ENCODE measurements at regions not wholly inside any gene's neighbourhood (a gene's known extent, or its start where the extent isn't known, plus 50 kb on each side); places are given as distances from the start of the nearest gene placed in this dataset.

- Mint-ChIP-seq H3K27me3 (ENCODE audit: low read depth) (no peaks in the 10 kb centered on the region), H3K9me3 (peaks cover 5% of the 10 kb centered on the region), H3K36me3 (ENCODE audit: low read depth) (peaks cover 3% of the 10 kb centered on the region), H3K4me1 (peaks cover 62% of the 10 kb centered on the region), H3K27ac (ENCODE audit: unreplicated experiment) (no peak overlapping the region), H3K4me3 (no peak overlapping the region)
- TF ChIP-seq, protein P1, sequence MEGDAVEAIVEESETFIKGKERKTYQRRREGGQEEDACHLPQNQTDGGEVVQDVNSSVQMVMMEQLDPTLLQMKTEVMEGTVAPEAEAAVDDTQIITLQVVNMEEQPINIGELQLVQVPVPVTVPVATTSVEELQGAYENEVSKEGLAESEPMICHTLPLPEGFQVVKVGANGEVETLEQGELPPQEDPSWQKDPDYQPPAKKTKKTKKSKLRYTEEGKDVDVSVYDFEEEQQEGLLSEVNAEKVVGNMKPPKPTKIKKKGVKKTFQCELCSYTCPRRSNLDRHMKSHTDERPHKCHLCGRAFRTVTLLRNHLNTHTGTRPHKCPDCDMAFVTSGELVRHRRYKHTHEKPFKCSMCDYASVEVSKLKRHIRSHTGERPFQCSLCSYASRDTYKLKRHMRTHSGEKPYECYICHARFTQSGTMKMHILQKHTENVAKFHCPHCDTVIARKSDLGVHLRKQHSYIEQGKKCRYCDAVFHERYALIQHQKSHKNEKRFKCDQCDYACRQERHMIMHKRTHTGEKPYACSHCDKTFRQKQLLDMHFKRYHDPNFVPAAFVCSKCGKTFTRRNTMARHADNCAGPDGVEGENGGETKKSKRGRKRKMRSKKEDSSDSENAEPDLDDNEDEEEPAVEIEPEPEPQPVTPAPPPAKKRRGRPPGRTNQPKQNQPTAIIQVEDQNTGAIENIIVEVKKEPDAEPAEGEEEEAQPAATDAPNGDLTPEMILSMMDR (conservative IDR thresholded peaks at IDR 0.05): no peak
- no peak for DNase-seq (ENCODE audit: low read depth, low spot score)
These were observed 677.6 kb downstream of the IRS1 start for GRCh38 chr2:226122041-226122440.

GRCh38 chr2:226121046-226121738 lies 678.4 kb downstream of the IRS1 start:
- Mint-ChIP-seq H3K36me3 (ENCODE audit: low read depth) (peaks cover 3% of the 10 kb centered on the region), H3K27me3 (ENCODE audit: low read depth) (no peaks in the 10 kb centered on the region), H3K4me1 (peaks cover 62% of the 10 kb centered on the region), H3K4me3 (no peak overlapping the region), H3K9me3 (peaks cover 5% of the 10 kb centered on the region), H3K27ac (ENCODE audit: unreplicated experiment) (no peak overlapping the region)
- no peak for DNase-seq (ENCODE audit: low read depth, low spot score)
- TF ChIP-seq, protein P1 (conservative IDR thresholded peaks at IDR 0.05): no peak

GRCh38 chr2:226118471-226119429 lies 680.9 kb downstream of the IRS1 start:
- Mint-ChIP-seq H3K4me3 (no peak overlapping the region), H3K27ac (ENCODE audit: unreplicated experiment) (peak overlapping the region; percentile 4)
- DNase-seq (ENCODE audit: low read depth, low spot score): no peak

GRCh38 chr2:226117510-226118065 lies 682.0 kb downstream of the IRS1 start:
- Mint-ChIP-seq H3K4me1 (peaks cover 33% of the 10 kb centered on the region), H3K36me3 (ENCODE audit: low read depth) (peaks cover 3% of the 10 kb centered on the region), H3K27me3 (ENCODE audit: low read depth) (no peaks in the 10 kb centered on the region), H3K4me3 (no peak overlapping the region), H3K9me3 (peaks cover 4% of the 10 kb centered on the region), H3K27ac (ENCODE audit: unreplicated experiment) (no peak overlapping the region)
- TF ChIP-seq, protein P1 (conservative IDR thresholded peaks at IDR 0.05): no peak
- no peak for DNase-seq (ENCODE audit: low read depth, low spot score)

More at GRCh38 chr2:226118471-226119429, 680.9 kb downstream of the IRS1 start:
- H3K27me3 Mint-ChIP-seq (ENCODE audit: low read depth): no peaks in the 10 kb centered on the region
- peaks cover 42% of the 10 kb centered on the region for H3K4me1 Mint-ChIP-seq
- peaks cover 3% of the 10 kb centered on the region for H3K36me3 Mint-ChIP-seq (ENCODE audit: low read depth)
- TF ChIP-seq, protein P1 (conservative IDR thresholded peaks at IDR 0.05): no peak
- H3K9me3 Mint-ChIP-seq: peaks cover 5% of the 10 kb centered on the region

DNA sequence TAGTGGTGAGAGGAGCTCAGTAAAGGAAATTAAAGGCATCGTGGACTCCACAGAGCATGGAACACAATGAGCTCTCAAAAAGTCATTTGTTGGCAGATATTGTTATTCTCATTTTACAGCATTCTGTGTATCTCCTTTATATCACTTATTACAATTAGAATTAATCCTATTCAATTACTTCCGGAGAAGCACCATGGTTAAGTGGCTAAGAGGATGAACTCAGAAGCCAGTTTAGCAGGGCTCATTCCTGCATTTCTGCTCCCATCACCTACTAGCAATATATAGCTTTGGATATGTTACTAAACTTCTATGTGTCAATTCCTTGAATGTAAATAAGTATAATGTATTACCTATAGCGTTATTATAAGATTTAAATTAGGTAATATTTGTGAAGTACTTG lies 683.3 kb downstream of the IRS1 start:
- H3K9me3 Mint-ChIP-seq: no peaks in the 10 kb centered on the region
- no peak overlapping the region for H3K27ac Mint-ChIP-seq (ENCODE audit: unreplicated experiment)
- no peaks in the 10 kb centered on the region for H3K27me3 Mint-ChIP-seq (ENCODE audit: low read depth)
- H3K4me1 Mint-ChIP-seq: peaks cover 24% of the 10 kb centered on the region
- H3K4me3 Mint-ChIP-seq: no peak overlapping the region
- DNase-seq (ENCODE audit: low read depth, low spot score): no peak
- no peaks in the 10 kb centered on the region for H3K36me3 Mint-ChIP-seq (ENCODE audit: low read depth)
- TF ChIP-seq, protein P1 (conservative IDR thresholded peaks at IDR 0.05): no peak
